ENCODE measurements at regions not wholly inside any gene's neighbourhood (a gene's known extent, or its start where the extent isn't known, plus 50 kb on each side); places are given as distances from the start of the nearest gene placed in this dataset.

DNA sequence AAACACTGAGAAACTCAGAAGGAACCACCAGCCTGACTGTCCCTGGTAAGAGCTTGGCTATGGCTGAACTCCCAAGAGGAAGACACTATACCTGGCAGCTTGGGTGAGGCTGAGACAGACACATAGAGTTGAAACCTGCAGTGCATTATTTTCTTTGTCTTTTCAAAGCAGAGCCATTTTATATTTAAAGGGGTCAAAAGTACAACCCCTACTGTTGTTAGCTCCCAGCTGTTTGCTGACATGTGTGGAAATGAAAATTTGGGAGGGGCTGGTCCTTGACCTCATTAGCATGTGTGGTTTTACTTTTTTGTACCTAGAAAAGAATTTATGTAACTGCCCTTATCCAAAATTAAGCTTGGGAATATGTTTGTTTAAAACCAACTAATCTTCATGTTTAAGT is 309.0 kb downstream of the RPRM start:
- no peak for TF ChIP-seq POLR2A (IDR thresholded peaks at IDR 0.05)
- TF ChIP-seq, protein P1, sequence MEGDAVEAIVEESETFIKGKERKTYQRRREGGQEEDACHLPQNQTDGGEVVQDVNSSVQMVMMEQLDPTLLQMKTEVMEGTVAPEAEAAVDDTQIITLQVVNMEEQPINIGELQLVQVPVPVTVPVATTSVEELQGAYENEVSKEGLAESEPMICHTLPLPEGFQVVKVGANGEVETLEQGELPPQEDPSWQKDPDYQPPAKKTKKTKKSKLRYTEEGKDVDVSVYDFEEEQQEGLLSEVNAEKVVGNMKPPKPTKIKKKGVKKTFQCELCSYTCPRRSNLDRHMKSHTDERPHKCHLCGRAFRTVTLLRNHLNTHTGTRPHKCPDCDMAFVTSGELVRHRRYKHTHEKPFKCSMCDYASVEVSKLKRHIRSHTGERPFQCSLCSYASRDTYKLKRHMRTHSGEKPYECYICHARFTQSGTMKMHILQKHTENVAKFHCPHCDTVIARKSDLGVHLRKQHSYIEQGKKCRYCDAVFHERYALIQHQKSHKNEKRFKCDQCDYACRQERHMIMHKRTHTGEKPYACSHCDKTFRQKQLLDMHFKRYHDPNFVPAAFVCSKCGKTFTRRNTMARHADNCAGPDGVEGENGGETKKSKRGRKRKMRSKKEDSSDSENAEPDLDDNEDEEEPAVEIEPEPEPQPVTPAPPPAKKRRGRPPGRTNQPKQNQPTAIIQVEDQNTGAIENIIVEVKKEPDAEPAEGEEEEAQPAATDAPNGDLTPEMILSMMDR (IDR thresholded peaks at IDR 0.05) = no peak

Measured in Peyer's patch (tissue), 4 donors.